ENCODE measurements at regions not wholly inside any gene's neighbourhood (a gene's known extent, or its start where the extent isn't known, plus 50 kb on each side); places are given as distances from the start of the nearest gene placed in this dataset.

DNA sequence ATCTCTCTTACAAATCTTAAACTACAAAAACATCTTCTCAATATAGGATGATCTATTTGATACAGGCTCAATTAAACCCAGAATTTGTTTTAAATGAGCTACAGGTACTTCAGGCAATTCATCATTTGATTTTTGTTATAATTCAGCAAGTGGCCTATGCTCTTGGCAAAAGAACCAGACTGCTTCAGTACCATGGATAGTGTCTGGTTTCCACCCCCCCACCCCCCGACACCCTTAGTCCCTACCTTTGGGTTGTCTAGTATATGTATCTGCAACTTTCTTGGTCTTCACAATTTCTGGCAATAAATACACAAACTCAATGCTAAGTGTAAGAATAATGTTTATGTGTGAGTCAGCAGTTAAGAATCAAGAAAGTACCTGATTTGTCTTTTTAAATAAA, 97.3 kb upstream of the API5 start:
- H3K27ac Mint-ChIP-seq, result no peak overlapping the region

DNA sequence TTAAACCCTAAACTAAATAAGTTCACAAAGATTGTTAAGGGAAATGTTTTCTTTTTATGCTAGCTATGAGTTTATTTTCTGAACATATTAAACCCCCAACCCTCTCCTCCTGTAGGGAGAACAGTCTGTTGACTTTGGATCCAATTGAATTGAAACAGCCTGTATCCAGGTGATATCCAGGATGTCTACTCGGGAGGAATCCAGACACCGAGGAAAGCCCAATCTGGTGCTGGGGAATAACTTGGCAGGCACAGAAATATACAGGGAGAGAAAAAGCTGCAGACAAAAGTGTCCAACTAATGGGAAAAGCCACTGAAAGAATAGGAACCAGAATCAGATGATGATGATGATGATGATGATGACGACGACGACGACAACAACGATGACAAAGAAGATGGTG, 93.9 kb upstream of the API5 start:
- no peak for DNase-seq (ENCODE audit: extremely low spot score, unreplicated experiment)
- Mint-ChIP-seq H3K4me3 (no peak overlapping the region), H3K27ac (no peak overlapping the region), H3K36me3 (no peaks in the 10 kb centered on the region), H3K9me3 (no peaks in the 10 kb centered on the region), H3K4me1 (ENCODE audit: unreplicated experiment) (no peaks in the 10 kb centered on the region), H3K27me3 (no peaks in the 10 kb centered on the region)
- TF ChIP-seq CTCF (conservative IDR thresholded peaks at IDR 0.05), result no peak

More for the DNA sequence above, 97.3 kb upstream of the API5 start:
- no peaks in the 10 kb centered on the region for H3K27me3 Mint-ChIP-seq
- no peak for DNase-seq (ENCODE audit: extremely low spot score, unreplicated experiment)
- no peaks in the 10 kb centered on the region for H3K36me3 Mint-ChIP-seq
- no peaks in the 10 kb centered on the region for H3K9me3 Mint-ChIP-seq
- H3K4me1 Mint-ChIP-seq (ENCODE audit: unreplicated experiment), result no peaks in the 10 kb centered on the region
- no peak for TF ChIP-seq CTCF (conservative IDR thresholded peaks at IDR 0.05)
- no peak overlapping the region for H3K4me3 Mint-ChIP-seq

- DNase-seq (ENCODE audit: extremely low spot score, unreplicated experiment), result no peak
- no peak for TF ChIP-seq CTCF (conservative IDR thresholded peaks at IDR 0.05)
- Mint-ChIP-seq H3K27ac (no peak overlapping the region), H3K36me3 (no peaks in the 10 kb centered on the region), H3K27me3 (no peaks in the 10 kb centered on the region), H3K4me3 (no peak overlapping the region), H3K9me3 (no peaks in the 10 kb centered on the region), H3K4me1 (ENCODE audit: unreplicated experiment) (no peaks in the 10 kb centered on the region)
Measured at GRCh38 chr11:43222215-43222614, 89.6 kb upstream of the API5 start.

DNA sequence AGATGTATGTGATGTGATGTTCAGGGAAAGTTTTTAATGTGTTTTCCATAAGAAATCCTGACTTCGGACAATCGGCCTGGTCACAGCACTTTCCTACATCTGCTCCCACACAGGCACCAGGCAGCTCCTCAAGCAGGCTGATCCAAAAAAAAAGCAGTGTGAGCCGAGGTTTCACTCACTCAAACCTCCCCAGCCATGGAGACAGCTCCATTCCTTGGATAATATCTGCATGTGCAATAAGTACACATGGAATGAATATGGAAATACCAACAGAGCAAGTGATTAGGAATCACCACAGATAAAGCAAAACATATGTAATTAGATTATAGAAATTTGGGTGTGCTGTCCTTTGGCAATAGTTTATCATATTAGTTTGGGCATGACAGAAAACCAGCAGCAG, 88.8 kb upstream of the API5 start:
- no peak for DNase-seq (ENCODE audit: extremely low spot score, unreplicated experiment)
- no peaks in the 10 kb centered on the region for H3K9me3 Mint-ChIP-seq
- no peaks in the 10 kb centered on the region for H3K36me3 Mint-ChIP-seq
- TF ChIP-seq CTCF (conservative IDR thresholded peaks at IDR 0.05), result no peak
- H3K27me3 Mint-ChIP-seq, result no peaks in the 10 kb centered on the region
- no peak overlapping the region for H3K27ac Mint-ChIP-seq
- no peaks in the 10 kb centered on the region for H3K4me1 Mint-ChIP-seq (ENCODE audit: unreplicated experiment)
- H3K4me3 Mint-ChIP-seq, result no peak overlapping the region

- DNase-seq (ENCODE audit: extremely low spot score, unreplicated experiment), result no peak
- H3K9me3 Mint-ChIP-seq, result no peaks in the 10 kb centered on the region
- no peaks in the 10 kb centered on the region for H3K36me3 Mint-ChIP-seq
- H3K27me3 Mint-ChIP-seq, result no peaks in the 10 kb centered on the region
- H3K4me1 Mint-ChIP-seq (ENCODE audit: unreplicated experiment), result no peaks in the 10 kb centered on the region
- TF ChIP-seq CTCF (conservative IDR thresholded peaks at IDR 0.05), result no peak
- H3K4me3 Mint-ChIP-seq, result no peak overlapping the region
- no peak overlapping the region for H3K27ac Mint-ChIP-seq
Measured at GRCh38 chr11:43234881-43235280, 76.9 kb upstream of the API5 start.

DNA sequence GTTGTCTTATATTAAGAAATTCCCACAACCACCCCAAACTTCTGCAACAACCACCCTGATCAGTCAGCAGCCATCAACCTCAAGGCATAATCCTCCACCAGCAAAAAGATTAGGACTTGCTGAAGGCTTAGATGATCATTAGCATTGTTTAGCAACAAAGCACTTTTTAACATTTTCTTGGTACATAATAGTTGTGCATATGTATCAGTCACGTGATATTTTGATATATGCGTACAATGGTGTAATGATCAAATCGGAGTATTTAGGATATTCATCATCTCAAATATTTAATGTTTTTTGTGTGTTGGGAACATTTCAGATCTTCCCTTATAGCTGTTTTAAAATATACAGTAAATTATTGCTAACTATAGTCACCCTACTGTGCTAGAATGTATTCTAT, 73.5 kb upstream of the API5 start:
- no peak overlapping the region for H3K4me3 Mint-ChIP-seq
- no peak for TF ChIP-seq CTCF (conservative IDR thresholded peaks at IDR 0.05)
- no peaks in the 10 kb centered on the region for H3K9me3 Mint-ChIP-seq
- DNase-seq (ENCODE audit: extremely low spot score, unreplicated experiment), result no peak
- no peaks in the 10 kb centered on the region for H3K36me3 Mint-ChIP-seq
- no peak overlapping the region for H3K27ac Mint-ChIP-seq
- no peaks in the 10 kb centered on the region for H3K4me1 Mint-ChIP-seq (ENCODE audit: unreplicated experiment)
- no peaks in the 10 kb centered on the region for H3K27me3 Mint-ChIP-seq
